GM23338 (cell line): ENCODE measurements at regions not wholly inside any gene's neighbourhood (a gene's known extent, or its start where the extent isn't known, plus 50 kb on each side); places are given as distances from the start of the nearest gene placed in this dataset.

Experiments
- ATAC-seq: fragments of 200-7000 bp; cut with Tn5 transposase; 3 replicates; pipeline ENCODE4 v1.9.1; 2020
- DNase-seq: peaks from one replicate; pipeline ENCODE4 v3.0.0-alpha.2; 2015; ENCODE audit warnings: low spot score
- H2AFZ ChIP-seq: fragments of 200-600 bp; sonication (generic); 2 replicates; pipeline ENCODE4 v1.8.0; 2016; ENCODE audit warnings: antibody characterized with exemption, mild to moderate bottlenecking, moderate library complexity
- H3F3A ChIP-seq: fragments of 200-600 bp; sonication (generic); replicated peaks from 2 replicates; pipeline ENCODE4 v1.8.0; 2017; ENCODE audit warnings: antibody characterized with exemption, mixed run types, low read depth
- H3K27ac ChIP-seq: fragments of 200-600 bp; sonication (generic); 2 replicates; pipeline ENCODE4 v1.6.1; 2016; ENCODE audit warnings: low read depth
- H3K27me3 ChIP-seq: fragments of 200-600 bp; sonication (generic); 2 replicates; pipeline ENCODE4 v1.8.0; 2016; ENCODE audit warnings: mild to moderate bottlenecking, mixed run types, moderate library complexity; ENCODE audit not compliant: insufficient read depth
- H3K36me3 ChIP-seq: fragments of 200-600 bp; sonication (generic); 2 replicates; pipeline ENCODE4 v1.8.0; 2016; ENCODE audit warnings: mild to moderate bottlenecking; ENCODE audit not compliant: insufficient read depth
- H3K4me1 ChIP-seq: fragments of 200-600 bp; sonication (generic); 2 replicates; pipeline ENCODE4 v1.8.0; 2016; ENCODE audit warnings: mild to moderate bottlenecking, moderate library complexity; ENCODE audit not compliant: insufficient read depth
- H3K4me2 ChIP-seq: fragments of 200-600 bp; sonication (generic); 2 replicates; pipeline ENCODE4 v1.7.1; 2017; ENCODE audit warnings: mixed run types
- H3K4me3 ChIP-seq: fragments of 200-600 bp; sonication (generic); 2 replicates; pipeline ENCODE4 v1.6.1; 2016; ENCODE audit warnings: mixed run types
- H3K79me2 ChIP-seq: fragments of 200-600 bp; sonication (generic); replicated peaks from 2 replicates; pipeline ENCODE4 v1.8.0; 2017; ENCODE audit warnings: mild to moderate bottlenecking; ENCODE audit not compliant: insufficient read depth
- H3K9me2 ChIP-seq: fragments of 200-600 bp; sonication (generic); 2 replicates; pipeline ENCODE4 v1.8.0; 2017; ENCODE audit not compliant: insufficient read depth
- H4K20me1 ChIP-seq: fragments of 200-600 bp; sonication (generic); replicated peaks from 2 replicates; pipeline ENCODE4 v1.8.0; 2017; ENCODE audit warnings: mild to moderate bottlenecking; ENCODE audit not compliant: insufficient read depth
- H3K27ac Mint-ChIP-seq: 2 replicates; pipeline ENCODE4 v1.8.0; 2020; ENCODE audit warnings: inconsistent platforms, mild to moderate bottlenecking, moderate library complexity, mixed read lengths
- H3K27me3 Mint-ChIP-seq: 3 replicates; pipeline ENCODE4 v1.8.0; 2022; ENCODE audit warnings: low read depth, mild to moderate bottlenecking, moderate library complexity, mixed read lengths, inconsistent platforms; ENCODE audit not compliant: insufficient read depth, poor library complexity
- H3K36me3 Mint-ChIP-seq: 3 replicates; pipeline ENCODE4 v1.8.0; 2021; ENCODE audit warnings: low read depth, mild to moderate bottlenecking, inconsistent platforms, moderate library complexity, mixed read lengths
- H3K4me1 Mint-ChIP-seq: 3 replicates; pipeline ENCODE4 v1.8.0; 2020; ENCODE audit warnings: mild to moderate bottlenecking, inconsistent platforms, mixed read lengths
- H3K4me3 Mint-ChIP-seq: 3 replicates; pipeline ENCODE4 v1.8.0; 2021; ENCODE audit warnings: moderate library complexity, mild to moderate bottlenecking, inconsistent platforms, mixed read lengths
- H3K9me3 Mint-ChIP-seq: 3 replicates; pipeline ENCODE4 v1.8.0; 2020; ENCODE audit warnings: moderate library complexity, mild to moderate bottlenecking, inconsistent platforms, mixed read lengths
- CREB1 ChIP-seq: fragments of 250-450 bp; sonication (Bioruptor Pico); IDR thresholded peaks from 2 replicates; pipeline ENCODE4 v1.5.0; 2020; ENCODE audit warnings: low read depth, mild to moderate bottlenecking, moderate library complexity
- EZH2 ChIP-seq: fragments of 200-600 bp; sonication (generic); IDR thresholded peaks from one replicate; pipeline ENCODE4 v1.8.0; 2017; ENCODE audit warnings: antibody characterized with exemption, mild to moderate bottlenecking, low read depth; ENCODE audit not compliant: unreplicated experiment
- EZH2phosphoT487 ChIP-seq: fragments of 200-600 bp; sonication (generic); IDR thresholded peaks from one replicate; pipeline ENCODE4 v1.8.1; 2018; ENCODE audit warnings: antibody characterized with exemption; ENCODE audit not compliant: unreplicated experiment
- JUNB ChIP-seq: IDR thresholded peaks from one replicate; pipeline ENCODE4 v1.6.1; 2016; ENCODE audit warnings: antibody characterized with exemption; ENCODE audit not compliant: unreplicated experiment
- NANOG ChIP-seq: IDR thresholded peaks from 2 replicates; pipeline ENCODE4 v1.6.1; 2016; ENCODE audit warnings: antibody characterized with exemption, borderline replicate concordance
- POLR2AphosphoS5 ChIP-seq: IDR thresholded peaks from 2 replicates; pipeline ENCODE4 v1.6.1; 2016; ENCODE audit warnings: antibody characterized with exemption, low read depth
- STAT1 ChIP-seq: IDR thresholded peaks from one replicate; pipeline ENCODE4 v1.6.1; 2016; ENCODE audit warnings: antibody characterized with exemption; ENCODE audit not compliant: unreplicated experiment
- ZNF114 ChIP-seq: fragments of 250-450 bp; sonication (Bioruptor Pico); IDR thresholded peaks from 2 replicates; pipeline ENCODE4 v1.5.0; 2020; ENCODE audit warnings: mild to moderate bottlenecking, moderate library complexity
- ZNF331 ChIP-seq: fragments of 250-450 bp; sonication (Bioruptor Pico); IDR thresholded peaks from 2 replicates; pipeline ENCODE4 v1.5.0; 2020; ENCODE audit warnings: low read depth, mild to moderate bottlenecking, moderate library complexity
- TF ChIP-seq, protein P1 (sequence below): IDR thresholded peaks from one replicate; pipeline ENCODE4 v1.6.1; 2018; ENCODE audit warnings: antibody characterized with exemption; ENCODE audit not compliant: unreplicated experiment
- TF ChIP-seq, protein P2 (sequence below): IDR thresholded peaks from 2 replicates; pipeline ENCODE4 v1.6.1; 2016; ENCODE audit warnings: antibody characterized with exemption
- TF ChIP-seq, protein P3 (sequence below): fragments of 250-450 bp; sonication (Bioruptor Pico); IDR thresholded peaks from 2 replicates; pipeline ENCODE4 v1.5.0; 2020; ENCODE audit warnings: mild to moderate bottlenecking, moderate library complexity
- TF ChIP-seq, protein P4 (sequence below), 2 experiments: fragments of 200-600 bp in 1 of 2; sonication (generic) in 1 of 2; conservative IDR thresholded peaks; 2 replicates each; pipeline versions ENCODE4 v1.5.1 to v1.6.1; 2016 to 2017; ENCODE audit warnings: antibody characterized with exemption in 2 of 2, low read depth in 2 of 2, mild to moderate bottlenecking in 2 of 2, moderate library complexity in 1 of 2

DNA sequence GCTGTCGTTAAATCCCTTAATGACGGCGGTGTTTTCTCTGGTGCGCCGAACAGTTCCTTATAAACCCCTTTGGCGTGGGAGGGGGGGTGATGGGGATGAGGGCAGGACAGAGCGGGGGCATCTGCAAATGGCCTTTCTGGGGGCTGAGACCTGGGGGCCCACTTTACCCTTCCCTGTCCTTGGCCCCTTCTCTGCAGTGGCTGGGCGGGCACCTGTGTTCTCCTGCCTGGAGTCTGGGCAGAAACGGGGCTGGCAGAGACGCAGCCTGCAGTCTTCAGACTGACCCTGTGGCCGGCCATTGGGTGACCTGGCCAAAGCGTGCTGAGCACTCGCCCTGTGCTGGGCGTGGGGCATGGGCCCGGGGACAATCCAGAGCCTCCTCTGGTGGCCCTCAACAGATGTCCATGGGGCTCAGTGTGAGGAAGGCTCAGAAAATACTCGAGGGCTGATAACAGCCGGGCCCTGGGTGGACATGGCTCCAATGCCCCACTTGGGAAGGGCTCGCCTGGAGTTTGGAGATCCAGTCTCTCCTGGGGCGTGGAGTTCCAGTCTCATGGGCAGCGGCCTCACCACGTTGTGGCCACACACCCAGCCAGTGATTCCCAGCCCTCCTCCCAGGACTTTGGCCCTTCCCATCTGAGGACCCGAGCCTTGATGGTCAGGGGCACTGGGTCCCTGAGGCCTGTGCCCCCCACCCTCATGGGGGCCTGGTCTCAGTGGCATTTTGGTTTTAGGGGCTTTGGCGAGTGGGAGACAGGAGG is 50.8 kb upstream of the ACTRT2 start:
- no peak overlapping the region for H2AFZ ChIP-seq
- peaks cover 2% of the 10 kb centered on the region for H3K27me3 Mint-ChIP-seq
- H3K9me3 Mint-ChIP-seq: peaks cover 38% of the 10 kb centered on the region
- H3K9me2 ChIP-seq: no peaks in the 10 kb centered on the region
- H3K4me3 ChIP-seq: no peak overlapping the region
- H3K27ac Mint-ChIP-seq: no peak overlapping the region
- no peak overlapping the region for H3K4me2 ChIP-seq
- H3K36me3 ChIP-seq: no peaks in the 10 kb centered on the region
- DNase-seq (no peak), ATAC-seq (no peak)
- peaks cover 3% of the 10 kb centered on the region; the same call in 2 of the 3 replicates for H3K36me3 Mint-ChIP-seq
- H3K4me1 Mint-ChIP-seq: no peaks in the 10 kb centered on the region; the same call in 2 of the 3 replicates
- H3K4me1 ChIP-seq: no peaks in the 10 kb centered on the region
- no peaks in the 10 kb centered on the region for H3K79me2 ChIP-seq
- no peaks in the 10 kb centered on the region for H4K20me1 ChIP-seq
- TF ChIP-seq EZH2phosphoT487 (no peak), JUNB (no peak), CREB1 (no peak), STAT1 (no peak), EZH2 (no peak), POLR2AphosphoS5 (no peak), ZNF114 (no peak), NANOG (no peak), ZNF331 (CRISPR knock-in tag) (no peak)
- TF ChIP-seq, protein P1, sequence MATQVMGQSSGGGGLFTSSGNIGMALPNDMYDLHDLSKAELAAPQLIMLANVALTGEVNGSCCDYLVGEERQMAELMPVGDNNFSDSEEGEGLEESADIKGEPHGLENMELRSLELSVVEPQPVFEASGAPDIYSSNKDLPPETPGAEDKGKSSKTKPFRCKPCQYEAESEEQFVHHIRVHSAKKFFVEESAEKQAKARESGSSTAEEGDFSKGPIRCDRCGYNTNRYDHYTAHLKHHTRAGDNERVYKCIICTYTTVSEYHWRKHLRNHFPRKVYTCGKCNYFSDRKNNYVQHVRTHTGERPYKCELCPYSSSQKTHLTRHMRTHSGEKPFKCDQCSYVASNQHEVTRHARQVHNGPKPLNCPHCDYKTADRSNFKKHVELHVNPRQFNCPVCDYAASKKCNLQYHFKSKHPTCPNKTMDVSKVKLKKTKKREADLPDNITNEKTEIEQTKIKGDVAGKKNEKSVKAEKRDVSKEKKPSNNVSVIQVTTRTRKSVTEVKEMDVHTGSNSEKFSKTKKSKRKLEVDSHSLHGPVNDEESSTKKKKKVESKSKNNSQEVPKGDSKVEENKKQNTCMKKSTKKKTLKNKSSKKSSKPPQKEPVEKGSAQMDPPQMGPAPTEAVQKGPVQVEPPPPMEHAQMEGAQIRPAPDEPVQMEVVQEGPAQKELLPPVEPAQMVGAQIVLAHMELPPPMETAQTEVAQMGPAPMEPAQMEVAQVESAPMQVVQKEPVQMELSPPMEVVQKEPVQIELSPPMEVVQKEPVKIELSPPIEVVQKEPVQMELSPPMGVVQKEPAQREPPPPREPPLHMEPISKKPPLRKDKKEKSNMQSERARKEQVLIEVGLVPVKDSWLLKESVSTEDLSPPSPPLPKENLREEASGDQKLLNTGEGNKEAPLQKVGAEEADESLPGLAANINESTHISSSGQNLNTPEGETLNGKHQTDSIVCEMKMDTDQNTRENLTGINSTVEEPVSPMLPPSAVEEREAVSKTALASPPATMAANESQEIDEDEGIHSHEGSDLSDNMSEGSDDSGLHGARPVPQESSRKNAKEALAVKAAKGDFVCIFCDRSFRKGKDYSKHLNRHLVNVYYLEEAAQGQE: no peak
- TF ChIP-seq, protein P2, sequence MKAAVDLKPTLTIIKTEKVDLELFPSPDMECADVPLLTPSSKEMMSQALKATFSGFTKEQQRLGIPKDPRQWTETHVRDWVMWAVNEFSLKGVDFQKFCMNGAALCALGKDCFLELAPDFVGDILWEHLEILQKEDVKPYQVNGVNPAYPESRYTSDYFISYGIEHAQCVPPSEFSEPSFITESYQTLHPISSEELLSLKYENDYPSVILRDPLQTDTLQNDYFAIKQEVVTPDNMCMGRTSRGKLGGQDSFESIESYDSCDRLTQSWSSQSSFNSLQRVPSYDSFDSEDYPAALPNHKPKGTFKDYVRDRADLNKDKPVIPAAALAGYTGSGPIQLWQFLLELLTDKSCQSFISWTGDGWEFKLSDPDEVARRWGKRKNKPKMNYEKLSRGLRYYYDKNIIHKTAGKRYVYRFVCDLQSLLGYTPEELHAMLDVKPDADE: no peak
- TF ChIP-seq, protein P3, sequence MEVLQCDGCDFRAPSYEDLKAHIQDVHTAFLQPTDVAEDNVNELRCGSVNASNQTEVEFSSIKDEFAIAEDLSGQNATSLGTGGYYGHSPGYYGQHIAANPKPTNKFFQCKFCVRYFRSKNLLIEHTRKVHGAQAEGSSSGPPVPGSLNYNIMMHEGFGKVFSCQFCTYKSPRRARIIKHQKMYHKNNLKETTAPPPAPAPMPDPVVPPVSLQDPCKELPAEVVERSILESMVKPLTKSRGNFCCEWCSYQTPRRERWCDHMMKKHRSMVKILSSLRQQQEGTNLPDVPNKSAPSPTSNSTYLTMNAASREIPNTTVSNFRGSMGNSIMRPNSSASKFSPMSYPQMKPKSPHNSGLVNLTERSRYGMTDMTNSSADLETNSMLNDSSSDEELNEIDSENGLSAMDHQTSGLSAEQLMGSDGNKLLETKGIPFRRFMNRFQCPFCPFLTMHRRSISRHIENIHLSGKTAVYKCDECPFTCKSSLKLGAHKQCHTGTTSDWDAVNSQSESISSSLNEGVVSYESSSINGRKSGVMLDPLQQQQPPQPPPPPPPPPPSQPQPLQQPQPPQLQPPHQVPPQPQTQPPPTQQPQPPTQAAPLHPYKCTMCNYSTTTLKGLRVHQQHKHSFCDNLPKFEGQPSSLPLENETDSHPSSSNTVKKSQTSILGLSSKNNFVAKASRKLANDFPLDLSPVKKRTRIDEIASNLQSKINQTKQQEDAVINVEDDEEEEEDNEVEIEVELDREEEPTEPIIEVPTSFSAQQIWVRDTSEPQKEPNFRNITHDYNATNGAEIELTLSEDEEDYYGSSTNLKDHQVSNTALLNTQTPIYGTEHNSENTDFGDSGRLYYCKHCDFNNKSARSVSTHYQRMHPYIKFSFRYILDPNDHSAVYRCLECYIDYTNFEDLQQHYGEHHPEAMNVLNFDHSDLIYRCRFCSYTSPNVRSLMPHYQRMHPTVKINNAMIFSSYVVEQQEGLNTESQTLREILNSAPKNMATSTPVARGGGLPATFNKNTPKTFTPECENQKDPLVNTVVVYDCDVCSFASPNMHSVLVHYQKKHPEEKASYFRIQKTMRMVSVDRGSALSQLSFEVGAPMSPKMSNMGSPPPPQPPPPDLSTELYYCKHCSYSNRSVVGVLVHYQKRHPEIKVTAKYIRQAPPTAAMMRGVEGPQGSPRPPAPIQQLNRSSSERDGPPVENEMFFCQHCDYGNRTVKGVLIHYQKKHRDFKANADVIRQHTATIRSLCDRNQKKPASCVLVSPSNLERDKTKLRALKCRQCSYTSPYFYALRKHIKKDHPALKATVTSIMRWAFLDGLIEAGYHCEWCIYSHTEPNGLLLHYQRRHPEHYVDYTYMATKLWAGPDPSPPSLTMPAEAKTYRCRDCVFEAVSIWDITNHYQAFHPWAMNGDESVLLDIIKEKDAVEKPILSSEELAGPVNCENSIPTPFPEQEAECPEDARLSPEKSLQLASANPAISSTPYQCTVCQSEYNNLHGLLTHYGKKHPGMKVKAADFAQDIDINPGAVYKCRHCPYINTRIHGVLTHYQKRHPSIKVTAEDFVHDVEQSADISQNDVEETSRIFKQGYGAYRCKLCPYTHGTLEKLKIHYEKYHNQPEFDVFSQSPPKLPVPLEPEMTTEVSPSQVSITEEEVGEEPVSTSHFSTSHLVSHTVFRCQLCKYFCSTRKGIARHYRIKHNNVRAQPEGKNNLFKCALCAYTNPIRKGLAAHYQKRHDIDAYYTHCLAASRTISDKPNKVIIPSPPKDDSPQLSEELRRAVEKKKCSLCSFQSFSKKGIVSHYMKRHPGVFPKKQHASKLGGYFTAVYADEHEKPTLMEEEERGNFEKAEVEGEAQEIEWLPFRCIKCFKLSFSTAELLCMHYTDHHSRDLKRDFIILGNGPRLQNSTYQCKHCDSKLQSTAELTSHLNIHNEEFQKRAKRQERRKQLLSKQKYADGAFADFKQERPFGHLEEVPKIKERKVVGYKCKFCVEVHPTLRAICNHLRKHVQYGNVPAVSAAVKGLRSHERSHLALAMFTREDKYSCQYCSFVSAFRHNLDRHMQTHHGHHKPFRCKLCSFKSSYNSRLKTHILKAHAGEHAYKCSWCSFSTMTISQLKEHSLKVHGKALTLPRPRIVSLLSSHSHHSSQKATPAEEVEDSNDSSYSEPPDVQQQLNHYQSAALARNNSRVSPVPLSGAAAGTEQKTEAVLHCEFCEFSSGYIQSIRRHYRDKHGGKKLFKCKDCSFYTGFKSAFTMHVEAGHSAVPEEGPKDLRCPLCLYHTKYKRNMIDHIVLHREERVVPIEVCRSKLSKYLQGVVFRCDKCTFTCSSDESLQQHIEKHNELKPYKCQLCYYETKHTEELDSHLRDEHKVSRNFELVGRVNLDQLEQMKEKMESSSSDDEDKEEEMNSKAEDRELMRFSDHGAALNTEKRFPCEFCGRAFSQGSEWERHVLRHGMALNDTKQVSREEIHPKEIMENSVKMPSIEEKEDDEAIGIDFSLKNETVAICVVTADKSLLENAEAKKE (CRISPR knock-in tag): no peak
- TF ChIP-seq, protein P4, sequence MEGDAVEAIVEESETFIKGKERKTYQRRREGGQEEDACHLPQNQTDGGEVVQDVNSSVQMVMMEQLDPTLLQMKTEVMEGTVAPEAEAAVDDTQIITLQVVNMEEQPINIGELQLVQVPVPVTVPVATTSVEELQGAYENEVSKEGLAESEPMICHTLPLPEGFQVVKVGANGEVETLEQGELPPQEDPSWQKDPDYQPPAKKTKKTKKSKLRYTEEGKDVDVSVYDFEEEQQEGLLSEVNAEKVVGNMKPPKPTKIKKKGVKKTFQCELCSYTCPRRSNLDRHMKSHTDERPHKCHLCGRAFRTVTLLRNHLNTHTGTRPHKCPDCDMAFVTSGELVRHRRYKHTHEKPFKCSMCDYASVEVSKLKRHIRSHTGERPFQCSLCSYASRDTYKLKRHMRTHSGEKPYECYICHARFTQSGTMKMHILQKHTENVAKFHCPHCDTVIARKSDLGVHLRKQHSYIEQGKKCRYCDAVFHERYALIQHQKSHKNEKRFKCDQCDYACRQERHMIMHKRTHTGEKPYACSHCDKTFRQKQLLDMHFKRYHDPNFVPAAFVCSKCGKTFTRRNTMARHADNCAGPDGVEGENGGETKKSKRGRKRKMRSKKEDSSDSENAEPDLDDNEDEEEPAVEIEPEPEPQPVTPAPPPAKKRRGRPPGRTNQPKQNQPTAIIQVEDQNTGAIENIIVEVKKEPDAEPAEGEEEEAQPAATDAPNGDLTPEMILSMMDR (conservative IDR thresholded peaks at IDR 0.05; ENCODE audit: low read depth in 2 of 2): no peak
- H3K4me3 Mint-ChIP-seq: no peak overlapping the region
- no peaks in the 10 kb centered on the region for H3K27me3 ChIP-seq
- no peaks in the 10 kb centered on the region for H3F3A ChIP-seq
- no peak overlapping the region for H3K27ac ChIP-seq
